K562 (cell line): ENCODE measurements at regions not wholly inside any gene's neighbourhood (a gene's known extent, or its start where the extent isn't known, plus 50 kb on each side); places are given as distances from the start of the nearest gene placed in this dataset.
A peak's percentile ranks its signal among the peaks of the same experiment; 100 is the strongest.

Experiments used
- ATAC-seq: fragments of 200-7000 bp; cut with Tn5 transposase; 3 replicates; pipeline ENCODE4 v1.9.1; 2020; ENCODE audit warnings: moderate library complexity
- BruUV-seq: library from RNA; stranded (reverse); fragments of 400-500 nt; replicated peaks from 2 replicates; lab custom pipeline; 2021; lab: Mats Ljungman, UMichigan
- CTCF ChIA-PET: fragments of 300-600 bp; formaldehyde crosslinking; extraction: SDS; loops from one replicate; lab custom pipeline; 2021; ENCODE audit warnings: low intra/inter-chr PET ratio; lab: Yijun Ruan, JAX
- POLR2A ChIA-PET: fragments of 300-600, 350-650 bp; sonication (Branson Sonifier 250); formaldehyde crosslinking; extraction: SDS; loops from one replicate; lab custom pipeline; 2021; ENCODE audit warnings: antibody characterized with exemption, inconsistent platforms; lab: Yijun Ruan, JAX
- DNase-seq, 4 experiments: peaks; one replicate each; pipeline versions ENCODE4 v3.0.0 to v3.0.0-alpha.2; 2011 to 2018; ENCODE audit warnings: low spot score in 3 of 4, mixed read lengths in 3 of 4; ENCODE audit errors: extremely low read depth in 1 of 4
- FAIRE-seq: peaks from 2 replicates; lab custom pipeline; 2011; peaks lifted over from hg19 to GRCh38; lab: Jason Lieb, UNC
- H2AFZ ChIP-seq: 2 replicates; pipeline ENCODE4 v1.6.0; 2011; ENCODE audit warnings: low read depth, low read length, control low read depth, inconsistent platforms
- H3K27ac ChIP-seq: fragments of 200-600 bp; 3 replicates; pipeline ENCODE4 v1.8.0; 2011; ENCODE audit warnings: low read depth, mild to moderate bottlenecking, control low read depth, inconsistent platforms, low read length, moderate library complexity, mixed read lengths; ENCODE audit errors: extremely low read depth
- H3K27me3 ChIP-seq, 2 experiments: fragments of 300-600 bp in 1 of 2; 2 replicates in 1 of 2; 3 replicates in 1 of 2; pipeline versions ENCODE4 v1.6.0 to v1.8.0; 2011; ENCODE audit warnings: inconsistent platforms in 2 of 2, low read length in 2 of 2, mild to moderate bottlenecking in 1 of 2, mixed read lengths in 1 of 2, moderate library complexity in 1 of 2; ENCODE audit not compliant: control insufficient read depth in 2 of 2, insufficient read depth in 2 of 2
- H3K36me3 ChIP-seq: fragments of 300-600 bp; 3 replicates; pipeline ENCODE4 v1.8.0; 2011; ENCODE audit warnings: mild to moderate bottlenecking, low read length, inconsistent platforms; ENCODE audit not compliant: control insufficient read depth, insufficient read depth
- H3K4me1 ChIP-seq, 2 experiments: fragments of 200-600 bp in 1 of 2; replicated peaks in 1 of 2; 2 replicates in 1 of 2; 3 replicates in 1 of 2; pipeline versions ENCODE4 v1.5.1 to v1.8.0; 2011; ENCODE audit warnings: inconsistent platforms in 2 of 2, low read length in 2 of 2, mild to moderate bottlenecking in 1 of 2, mixed read lengths in 1 of 2, moderate library complexity in 1 of 2; ENCODE audit not compliant: control insufficient read depth in 2 of 2, insufficient read depth in 2 of 2
- H3K4me2 ChIP-seq: 2 replicates; pipeline ENCODE4 v1.6.1; 2011; ENCODE audit warnings: low read length, control low read depth, inconsistent platforms, mixed read lengths; ENCODE audit not compliant: insufficient read depth
- H3K4me3 ChIP-seq: fragments of 200-600 bp; sonication (generic), shearing (Covaris generic); 2 replicates; pipeline ENCODE4 v1.5.1; 2016; ENCODE audit warnings: control low read depth, inconsistent platforms
- H3K79me2 ChIP-seq: fragments of 200-600 bp; 3 replicates; pipeline ENCODE4 v1.8.0; 2011; ENCODE audit warnings: low read length, inconsistent platforms; ENCODE audit not compliant: control insufficient read depth, insufficient read depth
- H3K9ac ChIP-seq, 2 experiments: 2 replicates each; pipeline versions ENCODE4 v1.6.0 to v1.6.1; 2011; ENCODE audit warnings: low read depth in 2 of 2, low read length in 2 of 2, control low read depth in 1 of 2, inconsistent platforms in 1 of 2, mild to moderate bottlenecking in 1 of 2, mixed read lengths in 1 of 2; ENCODE audit not compliant: insufficient read depth in 1 of 2
- H3K9me1 ChIP-seq: one replicate; pipeline ENCODE4 v1.6.0; 2011; ENCODE audit warnings: inconsistent platforms, mild to moderate bottlenecking, low read length, moderate library complexity; ENCODE audit not compliant: control insufficient read depth, insufficient read depth
- H3K9me3 ChIP-seq: replicated peaks from 2 replicates; pipeline ENCODE4 v1.5.1; 2011; ENCODE audit warnings: low read depth, low read length, inconsistent platforms; ENCODE audit not compliant: control insufficient read depth, insufficient read depth
- H4K20me1 ChIP-seq: replicated peaks from 2 replicates; pipeline ENCODE4 v1.6.1; 2011; ENCODE audit warnings: low read length, inconsistent platforms, mixed read lengths; ENCODE audit not compliant: control insufficient read depth, insufficient read depth
- NCOA6 ChIP-seq: fragments of 450-650 bp; IDR thresholded peaks from 2 replicates; pipeline ENCODE4 v1.6.1; 2017; ENCODE audit warnings: mild to moderate bottlenecking
- WGBS: fragments of 100-300 bp; shearing (Covaris generic); methylation state at CpG from one replicate; pipeline ENCODE4 v1.1.6; 2016; ENCODE audit warnings: low coverage, mixed read lengths; ENCODE audit not compliant: insufficient coverage; ENCODE audit errors: missing lambda C conversion rate; 5-methylcytosine and 5-hydroxymethylcytosine counted together
- in situ Hi-C: fragments of 300-500 bp; cut with MboI; formaldehyde crosslinking; loops from 4 replicates; pipeline ENCODE4 v1.15.0; 2018; ENCODE audit warnings: inconsistent platforms, mixed read lengths
- intact Hi-C: fragments of 100-400 bp; cut with micrococcal nuclease; formaldehyde crosslinking; loops from 2 replicates; pipeline ENCODE4 v1.14.2; 2022
- TF ChIP-seq, protein P1 (sequence below): fragments of 250-450 bp; sonication (Bioruptor Pico); IDR thresholded peaks from 2 replicates; pipeline ENCODE4 v1.4.0; 2020

DNA sequence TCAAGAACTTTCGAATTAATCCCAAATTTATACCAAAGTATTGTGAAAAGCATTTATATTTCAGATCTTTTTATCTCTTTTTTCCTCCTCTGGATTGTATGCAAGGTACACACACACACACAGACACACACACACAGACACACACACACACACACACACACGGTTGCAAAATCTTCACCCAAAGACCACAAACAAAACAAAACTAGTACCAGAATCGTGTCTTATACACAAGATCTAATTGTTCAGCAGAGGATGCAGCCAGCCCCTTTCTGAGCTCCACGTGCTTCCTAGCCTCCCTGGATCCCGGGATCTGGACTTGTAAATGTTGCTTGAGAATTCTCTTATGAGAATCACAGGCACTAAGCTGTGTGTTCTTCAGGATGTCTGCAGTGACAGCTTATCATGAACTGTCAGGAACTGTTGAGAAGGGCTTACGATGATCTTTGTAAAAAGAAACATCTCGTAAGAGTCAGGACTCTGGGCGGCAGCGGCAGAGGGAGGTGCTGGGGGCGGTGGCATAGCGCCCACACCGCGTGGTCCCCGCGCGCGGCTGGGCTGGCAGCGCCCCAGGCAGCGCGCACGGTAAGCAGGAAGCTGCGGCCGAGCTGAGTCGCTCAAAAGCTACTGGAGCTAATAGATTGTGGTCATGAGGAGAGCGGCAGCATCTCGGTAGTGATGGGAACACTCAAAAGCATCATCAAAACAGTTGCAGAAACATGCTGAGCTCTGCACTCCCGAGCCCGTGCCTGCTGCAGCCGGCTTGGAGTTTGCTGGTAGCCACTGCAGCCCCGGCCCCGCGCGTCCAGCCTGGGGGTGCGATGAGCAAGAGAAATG is 277.6 kb downstream of the GATA3 start:
- Histone ChIP-seq H3K79me2 (no peaks in the 10 kb centered on the region), H3K36me3 (no peaks in the 10 kb centered on the region), H3K9me1 (no peaks in the 10 kb centered on the region), H3K9me3 (no peaks in the 10 kb centered on the region), H3K4me2 (no peak overlapping the region), H3K9ac (no peak overlapping the region), H3K27me3 (peaks cover 11 to 20% of the 10 kb centered on the region in 2 experiments), H3K27ac (no peak overlapping the region), H3K4me3 (no peak overlapping the region), H2AFZ (no peak overlapping the region), H3K4me1 (peaks cover 0 to 5% of the 10 kb centered on the region in 2 experiments; a peak in 1 of 5 replicates), H4K20me1 (no peaks in the 10 kb centered on the region)
- WGBS = 4% methylated on average over 33 of the region's 34 CpGs
- intact Hi-C loops (no loop called here), in situ Hi-C loops (no loop called here)
- ATAC-seq (peak; percentile 54), FAIRE-seq (no peak), DNase-seq (no peak)
- no TSS peak for BruUV-seq
- POLR2A ChIA-PET = interaction anchor here (0.7 to 1.1 kb wide), 3 partner anchors 9 to 108 kb away, joined by 3 to 4 read pairs (median 3); no protein-coding TSS in a partner anchor
- TF ChIP-seq, protein P1, sequence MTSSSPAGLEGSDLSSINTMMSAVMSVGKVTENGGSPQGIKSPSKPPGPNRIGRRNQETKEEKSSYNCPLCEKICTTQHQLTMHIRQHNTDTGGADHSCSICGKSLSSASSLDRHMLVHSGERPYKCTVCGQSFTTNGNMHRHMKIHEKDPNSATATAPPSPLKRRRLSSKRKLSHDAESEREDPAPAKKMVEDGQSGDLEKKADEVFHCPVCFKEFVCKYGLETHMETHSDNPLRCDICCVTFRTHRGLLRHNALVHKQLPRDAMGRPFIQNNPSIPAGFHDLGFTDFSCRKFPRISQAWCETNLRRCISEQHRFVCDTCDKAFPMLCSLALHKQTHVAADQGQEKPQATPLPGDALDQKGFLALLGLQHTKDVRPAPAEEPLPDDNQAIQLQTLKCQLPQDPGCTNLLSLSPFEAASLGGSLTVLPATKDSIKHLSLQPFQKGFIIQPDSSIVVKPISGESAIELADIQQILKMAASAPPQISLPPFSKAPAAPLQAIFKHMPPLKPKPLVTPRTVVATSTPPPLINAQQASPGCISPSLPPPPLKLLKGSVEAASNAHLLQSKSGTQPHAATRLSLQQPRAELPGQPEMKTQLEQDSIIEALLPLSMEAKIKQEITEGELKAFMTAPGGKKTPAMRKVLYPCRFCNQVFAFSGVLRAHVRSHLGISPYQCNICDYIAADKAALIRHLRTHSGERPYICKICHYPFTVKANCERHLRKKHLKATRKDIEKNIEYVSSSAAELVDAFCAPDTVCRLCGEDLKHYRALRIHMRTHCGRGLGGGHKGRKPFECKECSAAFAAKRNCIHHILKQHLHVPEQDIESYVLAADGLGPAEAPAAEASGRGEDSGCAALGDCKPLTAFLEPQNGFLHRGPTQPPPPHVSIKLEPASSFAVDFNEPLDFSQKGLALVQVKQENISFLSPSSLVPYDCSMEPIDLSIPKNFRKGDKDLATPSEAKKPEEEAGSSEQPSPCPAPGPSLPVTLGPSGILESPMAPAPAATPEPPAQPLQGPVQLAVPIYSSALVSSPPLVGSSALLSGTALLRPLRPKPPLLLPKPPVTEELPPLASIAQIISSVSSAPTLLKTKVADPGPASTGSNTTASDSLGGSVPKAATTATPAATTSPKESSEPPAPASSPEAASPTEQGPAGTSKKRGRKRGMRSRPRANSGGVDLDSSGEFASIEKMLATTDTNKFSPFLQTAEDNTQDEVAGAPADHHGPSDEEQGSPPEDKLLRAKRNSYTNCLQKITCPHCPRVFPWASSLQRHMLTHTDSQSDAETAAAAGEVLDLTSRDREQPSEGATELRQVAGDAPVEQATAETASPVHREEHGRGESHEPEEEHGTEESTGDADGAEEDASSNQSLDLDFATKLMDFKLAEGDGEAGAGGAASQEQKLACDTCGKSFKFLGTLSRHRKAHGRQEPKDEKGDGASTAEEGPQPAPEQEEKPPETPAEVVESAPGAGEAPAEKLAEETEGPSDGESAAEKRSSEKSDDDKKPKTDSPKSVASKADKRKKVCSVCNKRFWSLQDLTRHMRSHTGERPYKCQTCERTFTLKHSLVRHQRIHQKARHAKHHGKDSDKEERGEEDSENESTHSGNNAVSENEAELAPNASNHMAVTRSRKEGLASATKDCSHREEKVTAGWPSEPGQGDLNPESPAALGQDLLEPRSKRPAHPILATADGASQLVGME (CRISPR knock-in tag) = 0 out of 2 replicates have a peak, but pooled peaks have one; percentile 60
- TF ChIP-seq NCOA6 = no peak
- CTCF ChIA-PET = no interaction called here
